IMR-90 (cell line): ENCODE measurements at regions not wholly inside any gene's neighbourhood (a gene's known extent, or its start where the extent isn't known, plus 50 kb on each side); places are given as distances from the start of the nearest gene placed in this dataset.

Source experiments
- ATAC-seq: fragments of 200-7000 bp; cut with Tn5 transposase; 2 replicates; pipeline ENCODE4 v1.9.1; 2020; ENCODE audit warnings: low read depth, mild to moderate bottlenecking, moderate library complexity
- BruUV-seq: library from RNA; stranded (reverse); fragments of 400-500 nt; replicated peaks from 2 replicates; lab custom pipeline; 2021; lab: Mats Ljungman, UMichigan
- CTCF ChIA-PET: fragments of 300-600 bp; formaldehyde crosslinking; extraction: SDS; loops from one replicate; lab custom pipeline; 2021; ENCODE audit warnings: antibody characterized with exemption; lab: Yijun Ruan, JAX
- POLR2A ChIA-PET: fragments of 300-600 bp; sonication (Branson Sonifier 250); formaldehyde crosslinking; loops from one replicate; lab custom pipeline; 2022; ENCODE audit warnings: antibody characterized with exemption; ENCODE audit not compliant: unreplicated experiment; lab: Charles Lee
- DNase-seq: peaks from one replicate; pipeline ENCODE4 v3.0.0; 2013
- H2AFZ ChIP-seq: replicated peaks from 2 replicates; pipeline ENCODE3; 2013; ENCODE audit warnings: low read length, mild to moderate bottlenecking; ENCODE audit not compliant: poor library complexity
- H2AK5ac ChIP-seq: 2 replicates; pipeline ENCODE4 v1.6.1; 2013; ENCODE audit warnings: low read depth, low read length, inconsistent platforms
- H2AK9ac ChIP-seq: replicated peaks from 2 replicates; pipeline ENCODE3; 2013; ENCODE audit warnings: mild to moderate bottlenecking, low read depth, low read length, moderate library complexity; ENCODE audit not compliant: poor library complexity
- H2BK120ac ChIP-seq: 2 replicates; pipeline ENCODE4 v1.6.1; 2013; ENCODE audit warnings: low read depth, low read length, inconsistent platforms
- H2BK15ac ChIP-seq: 3 replicates; pipeline ENCODE4 v1.6.1; 2013; ENCODE audit warnings: low read depth, low read length, inconsistent platforms
- H2BK20ac ChIP-seq: 2 replicates; pipeline ENCODE4 v1.6.1; 2013; ENCODE audit warnings: low read depth, mild to moderate bottlenecking, inconsistent platforms, low read length, moderate library complexity
- H2BK5ac ChIP-seq: 2 replicates; pipeline ENCODE4 v1.6.1; 2013; ENCODE audit warnings: mild to moderate bottlenecking, low read depth, low read length, inconsistent platforms; ENCODE audit not compliant: poor library complexity, severe bottlenecking
- H3K14ac ChIP-seq: replicated peaks from 2 replicates; pipeline ENCODE4 v1.6.1; 2013; ENCODE audit warnings: low read depth, low read length, inconsistent platforms
- H3K18ac ChIP-seq: 2 replicates; pipeline ENCODE4 v1.6.1; 2013; ENCODE audit warnings: low read depth, low read length, control low read depth
- H3K23ac ChIP-seq: 2 replicates; pipeline ENCODE4 v1.6.1; 2013; ENCODE audit warnings: low read depth, low read length, inconsistent platforms
- H3K27ac ChIP-seq: 2 replicates; pipeline ENCODE4 v1.5.1; 2013; ENCODE audit warnings: mild to moderate bottlenecking, control low read depth, low read length; ENCODE audit not compliant: insufficient read depth
- H3K27me3 ChIP-seq: 2 replicates; pipeline ENCODE4 v1.6.1; 2013; ENCODE audit warnings: low read length; ENCODE audit not compliant: control insufficient read depth, insufficient read depth
- H3K36me3 ChIP-seq: 2 replicates; pipeline ENCODE4 v1.6.1; 2013; ENCODE audit warnings: low read length, mixed read lengths; ENCODE audit not compliant: control insufficient read depth, insufficient read depth
- H3K4ac ChIP-seq: 2 replicates; pipeline ENCODE4 v1.6.1; 2013; ENCODE audit warnings: low read depth, low read length, inconsistent platforms
- H3K4me1 ChIP-seq: 2 replicates; pipeline ENCODE4 v1.6.1; 2013; ENCODE audit warnings: low read length, mixed read lengths; ENCODE audit not compliant: control insufficient read depth, insufficient read depth
- H3K4me2 ChIP-seq: 2 replicates; pipeline ENCODE4 v1.6.1; 2013; ENCODE audit warnings: low read depth, mild to moderate bottlenecking, control low read depth, low read length, moderate library complexity
- H3K4me3 ChIP-seq: 2 replicates; pipeline ENCODE4 v1.5.1; 2013; ENCODE audit warnings: low read depth, mild to moderate bottlenecking, control low read depth, low read length, moderate library complexity; ENCODE audit not compliant: insufficient read depth
- H3K56ac ChIP-seq: 2 replicates; pipeline ENCODE4 v1.6.1; 2013; ENCODE audit warnings: low read length, inconsistent platforms; ENCODE audit not compliant: insufficient read depth; ENCODE audit errors: extremely low read depth
- H3K79me1 ChIP-seq, 2 experiments: 2 replicates each; pipeline ENCODE4 v1.6.1; 2013; ENCODE audit warnings: low read length in 2 of 2, inconsistent platforms in 1 of 2, low read depth in 1 of 2
- H3K9ac ChIP-seq: 2 replicates; pipeline ENCODE4 v1.6.1; 2013; ENCODE audit warnings: low read depth, low read length, control low read depth
- H3K9me1 ChIP-seq: 2 replicates; pipeline ENCODE4 v1.6.1; 2013; ENCODE audit warnings: low read length, inconsistent platforms; ENCODE audit not compliant: insufficient read depth
- H3K9me3 ChIP-seq: 2 replicates; pipeline ENCODE4 v1.6.1; 2013; ENCODE audit warnings: low read length; ENCODE audit not compliant: control insufficient read depth, insufficient read depth
- H4K20me1 ChIP-seq: 2 replicates; pipeline ENCODE4 v1.6.1; 2013; ENCODE audit warnings: low read length, inconsistent platforms; ENCODE audit not compliant: insufficient read depth
- H4K5ac ChIP-seq: 2 replicates; pipeline ENCODE4 v1.6.1; 2013; ENCODE audit warnings: mild to moderate bottlenecking, low read depth, low read length, control low read depth
- H4K8ac ChIP-seq, 2 experiments: 2 replicates each; pipeline ENCODE4 v1.6.1; 2013; ENCODE audit warnings: low read depth in 2 of 2, low read length in 2 of 2, control low read depth in 1 of 2, inconsistent platforms in 1 of 2
- H4K91ac ChIP-seq: 2 replicates; pipeline ENCODE4 v1.6.1; 2013; ENCODE audit warnings: low read depth, low read length, inconsistent platforms; ENCODE audit not compliant: insufficient read depth
- BHLHE40 ChIP-seq: fragments of 150-350 bp; IDR thresholded peaks from 2 replicates; pipeline ENCODE4 v1.6.1; 2016; ENCODE audit warnings: mild to moderate bottlenecking, low read depth, low read length
- CHD1 ChIP-seq: IDR thresholded peaks from 2 replicates; pipeline ENCODE4 v1.6.1; 2012; ENCODE audit warnings: low read depth, low read length, improper control_type of control experiment
- FOS ChIP-seq: fragments of 150-350 bp; IDR thresholded peaks from 2 replicates; pipeline ENCODE4 v1.6.1; 2016; ENCODE audit warnings: low read depth, low read length
- RFX5 ChIP-seq: IDR thresholded peaks from 2 replicates; pipeline ENCODE4 v1.8.0; 2012; ENCODE audit warnings: low read depth, mild to moderate bottlenecking, low read length, moderate library complexity
- WGBS, 2 experiments: methylation state at CpG; one replicate each; pipeline versions ENCODE4 v1.1.5 to v1.1.7; 2013; ENCODE audit warnings: missing lambda C conversion rate in 2 of 2; ENCODE audit not compliant: insufficient read length in 1 of 2; ENCODE audit errors: extremely low coverage in 2 of 2; 5-methylcytosine and 5-hydroxymethylcytosine counted together
- dilution Hi-C: fragments of 300-500 bp; cut with HindIII; formaldehyde crosslinking; loops from one replicate; pipeline ENCODE4 v1.14.3; 2018; ENCODE audit warnings: low sequenced_read_pairs; ENCODE audit not compliant: unreplicated experiment
- in situ Hi-C: fragments of 300-500 bp; cut with MboI; formaldehyde crosslinking; loops from 3 replicates; pipeline ENCODE4 v1.14.3; 2019; ENCODE audit warnings: low sequenced_read_pairs, inconsistent platforms, mixed read lengths
- intact Hi-C: fragments of 100-400 bp; cut with micrococcal nuclease; formaldehyde crosslinking; loops from 2 replicates; pipeline ENCODE4 v1.10.0; 2022
- TF ChIP-seq, protein P1 (sequence below): fragments of 150-350 bp; IDR thresholded peaks from 2 replicates; pipeline ENCODE4 v1.6.1; 2016; ENCODE audit warnings: low read depth, mild to moderate bottlenecking, low read length, moderate library complexity, borderline replicate concordance
- TF ChIP-seq, protein P2 (sequence below): conservative IDR thresholded peaks from 2 replicates; pipeline ENCODE4 v1.5.1; 2012; ENCODE audit warnings: mild to moderate bottlenecking, low read depth, low read length, improper control_type of control experiment

GRCh38 chr2:120526997-120527945 lies 181.3 kb downstream of the INHBB start:
- Histone ChIP-seq H2AFZ (no peak overlapping the region), H3K79me1 (no peaks in the 10 kb centered on the region), H4K5ac (no peak overlapping the region), H3K23ac (no peak overlapping the region), H3K4me1 (no peaks in the 10 kb centered on the region), H3K27me3 (peaks cover 64% of the 10 kb centered on the region), H2AK5ac (no peak overlapping the region), H3K9me1 (no peaks in the 10 kb centered on the region), H3K56ac (no peak overlapping the region), H3K27ac (no peak overlapping the region), H3K4me2 (no peak overlapping the region), H4K91ac (no peak overlapping the region), H2AK9ac (no peak overlapping the region), H2BK120ac (no peak overlapping the region), H3K36me3 (no peaks in the 10 kb centered on the region), H3K9ac (no peak overlapping the region), H3K9me3 (peaks cover 2% of the 10 kb centered on the region), H2BK20ac (no peak overlapping the region), H3K18ac (no peak overlapping the region), H2BK5ac (no peak overlapping the region), H3K4ac (no peak overlapping the region), H4K20me1 (no peaks in the 10 kb centered on the region), H3K14ac (no peak overlapping the region), H3K4me3 (no peak overlapping the region), H2BK15ac (no peak overlapping the region), H4K8ac (no peak overlapping the region)
- TF ChIP-seq BHLHE40 = no peak
- TF ChIP-seq CHD1 = no peak
- TF ChIP-seq, protein P1, sequence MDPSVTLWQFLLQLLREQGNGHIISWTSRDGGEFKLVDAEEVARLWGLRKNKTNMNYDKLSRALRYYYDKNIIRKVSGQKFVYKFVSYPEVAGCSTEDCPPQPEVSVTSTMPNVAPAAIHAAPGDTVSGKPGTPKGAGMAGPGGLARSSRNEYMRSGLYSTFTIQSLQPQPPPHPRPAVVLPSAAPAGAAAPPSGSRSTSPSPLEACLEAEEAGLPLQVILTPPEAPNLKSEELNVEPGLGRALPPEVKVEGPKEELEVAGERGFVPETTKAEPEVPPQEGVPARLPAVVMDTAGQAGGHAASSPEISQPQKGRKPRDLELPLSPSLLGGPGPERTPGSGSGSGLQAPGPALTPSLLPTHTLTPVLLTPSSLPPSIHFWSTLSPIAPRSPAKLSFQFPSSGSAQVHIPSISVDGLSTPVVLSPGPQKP = no peak
- no peak for TF ChIP-seq RFX5
- no peak for TF ChIP-seq FOS
- TF ChIP-seq, protein P2, sequence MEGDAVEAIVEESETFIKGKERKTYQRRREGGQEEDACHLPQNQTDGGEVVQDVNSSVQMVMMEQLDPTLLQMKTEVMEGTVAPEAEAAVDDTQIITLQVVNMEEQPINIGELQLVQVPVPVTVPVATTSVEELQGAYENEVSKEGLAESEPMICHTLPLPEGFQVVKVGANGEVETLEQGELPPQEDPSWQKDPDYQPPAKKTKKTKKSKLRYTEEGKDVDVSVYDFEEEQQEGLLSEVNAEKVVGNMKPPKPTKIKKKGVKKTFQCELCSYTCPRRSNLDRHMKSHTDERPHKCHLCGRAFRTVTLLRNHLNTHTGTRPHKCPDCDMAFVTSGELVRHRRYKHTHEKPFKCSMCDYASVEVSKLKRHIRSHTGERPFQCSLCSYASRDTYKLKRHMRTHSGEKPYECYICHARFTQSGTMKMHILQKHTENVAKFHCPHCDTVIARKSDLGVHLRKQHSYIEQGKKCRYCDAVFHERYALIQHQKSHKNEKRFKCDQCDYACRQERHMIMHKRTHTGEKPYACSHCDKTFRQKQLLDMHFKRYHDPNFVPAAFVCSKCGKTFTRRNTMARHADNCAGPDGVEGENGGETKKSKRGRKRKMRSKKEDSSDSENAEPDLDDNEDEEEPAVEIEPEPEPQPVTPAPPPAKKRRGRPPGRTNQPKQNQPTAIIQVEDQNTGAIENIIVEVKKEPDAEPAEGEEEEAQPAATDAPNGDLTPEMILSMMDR = no peak
- intact Hi-C loops = no loop called here
- ATAC-seq (no peak), DNase-seq (no peak)
- POLR2A ChIA-PET = no interaction called here
- 94% methylated on average over 5 of the region's 18 CpGs; no CpG with 5 or more reads in 1 of the 2 experiments for WGBS, 2 experiments
- CTCF ChIA-PET = no interaction called here
- in situ Hi-C loops = no loop called here
- BruUV-seq = no TSS peak
- dilution Hi-C loops = no loop called here
